ENCODE measurements at regions not wholly inside any gene's neighbourhood (a gene's known extent, or its start where the extent isn't known, plus 50 kb on each side); places are given as distances from the start of the nearest gene placed in this dataset.

GRCh38 chr2:221653182-221653581 lies 81.1 kb upstream of the EPHA4 start:
- TF ChIP-seq, protein P1, sequence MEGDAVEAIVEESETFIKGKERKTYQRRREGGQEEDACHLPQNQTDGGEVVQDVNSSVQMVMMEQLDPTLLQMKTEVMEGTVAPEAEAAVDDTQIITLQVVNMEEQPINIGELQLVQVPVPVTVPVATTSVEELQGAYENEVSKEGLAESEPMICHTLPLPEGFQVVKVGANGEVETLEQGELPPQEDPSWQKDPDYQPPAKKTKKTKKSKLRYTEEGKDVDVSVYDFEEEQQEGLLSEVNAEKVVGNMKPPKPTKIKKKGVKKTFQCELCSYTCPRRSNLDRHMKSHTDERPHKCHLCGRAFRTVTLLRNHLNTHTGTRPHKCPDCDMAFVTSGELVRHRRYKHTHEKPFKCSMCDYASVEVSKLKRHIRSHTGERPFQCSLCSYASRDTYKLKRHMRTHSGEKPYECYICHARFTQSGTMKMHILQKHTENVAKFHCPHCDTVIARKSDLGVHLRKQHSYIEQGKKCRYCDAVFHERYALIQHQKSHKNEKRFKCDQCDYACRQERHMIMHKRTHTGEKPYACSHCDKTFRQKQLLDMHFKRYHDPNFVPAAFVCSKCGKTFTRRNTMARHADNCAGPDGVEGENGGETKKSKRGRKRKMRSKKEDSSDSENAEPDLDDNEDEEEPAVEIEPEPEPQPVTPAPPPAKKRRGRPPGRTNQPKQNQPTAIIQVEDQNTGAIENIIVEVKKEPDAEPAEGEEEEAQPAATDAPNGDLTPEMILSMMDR (IDR thresholded peaks at IDR 0.05; ENCODE audit: insufficient read depth, low read length): no peak
- TF ChIP-seq POLR2AphosphoS5 (IDR thresholded peaks at IDR 0.05; ENCODE audit: low read depth): no peak
